Neural progenitor cell (in vitro differentiated cells): ENCODE measurements at regions not wholly inside any gene's neighbourhood (a gene's known extent, or its start where the extent isn't known, plus 50 kb on each side); places are given as distances from the start of the nearest gene placed in this dataset.

Source experiments
- DNase-seq: peaks from one replicate; pipeline ENCODE4 v3.0.0-alpha.2; 2016; ENCODE audit warnings: low spot score
- H2AFZ ChIP-seq: fragments of 200-600 bp; sonication (generic); replicated peaks from 2 replicates; pipeline ENCODE4 v1.6.1; 2016; ENCODE audit warnings: antibody characterized with exemption
- H3F3A ChIP-seq: fragments of 200-600 bp; sonication (generic); 2 replicates; pipeline ENCODE4 v1.6.1; 2016; ENCODE audit warnings: antibody characterized with exemption, low read depth
- H3K27ac ChIP-seq: fragments of 200-600 bp; sonication (generic); 2 replicates; pipeline ENCODE4 v1.5.1; 2016; ENCODE audit warnings: mild to moderate bottlenecking
- H3K27me3 ChIP-seq: fragments of 200-600 bp; sonication (generic); 2 replicates; pipeline ENCODE4 v1.6.1; 2016; ENCODE audit warnings: mild to moderate bottlenecking, moderate library complexity
- H3K36me3 ChIP-seq: fragments of 200-600 bp; sonication (generic); 2 replicates; pipeline ENCODE4 v1.5.1; 2016
- H3K4me1 ChIP-seq: fragments of 200-600 bp; sonication (generic); 2 replicates; pipeline ENCODE4 v1.6.1; 2016; ENCODE audit warnings: mixed run types
- H3K4me2 ChIP-seq: fragments of 200-600 bp; sonication (generic); 2 replicates; pipeline ENCODE4 v1.6.1; 2016
- H3K4me3 ChIP-seq: fragments of 200-600 bp; sonication (generic); 2 replicates; pipeline ENCODE4 v1.5.1; 2016
- H3K79me2 ChIP-seq: fragments of 200-600 bp; sonication (generic); 2 replicates; pipeline ENCODE4 v1.6.1; 2016; ENCODE audit warnings: low read depth
- H3K9ac ChIP-seq: fragments of 200-600 bp; sonication (generic); 2 replicates; pipeline ENCODE4 v1.6.1; 2016
- H3K9me3 ChIP-seq: fragments of 200-600 bp; sonication (generic); 2 replicates; pipeline ENCODE4 v1.5.1; 2016; ENCODE audit warnings: low read depth
- H4K20me1 ChIP-seq: fragments of 200-600 bp; sonication (generic); 2 replicates; pipeline ENCODE4 v1.6.1; 2016; ENCODE audit warnings: low read depth
- H3K27ac Mint-ChIP-seq: 3 replicates; pipeline ENCODE4 v1.8.0; 2021; ENCODE audit warnings: mixed read lengths
- H3K27me3 Mint-ChIP-seq: 2 replicates; pipeline ENCODE4 v1.8.0; 2022; ENCODE audit warnings: low read depth, mild to moderate bottlenecking, inconsistent platforms, moderate library complexity, mixed read lengths; ENCODE audit not compliant: insufficient read depth
- H3K36me3 Mint-ChIP-seq: 3 replicates; pipeline ENCODE4 v1.8.0; 2021; ENCODE audit warnings: mixed read lengths
- H3K4me1 Mint-ChIP-seq: 3 replicates; pipeline ENCODE4 v1.8.0; 2021; ENCODE audit warnings: mixed read lengths
- H3K4me3 Mint-ChIP-seq: 3 replicates; pipeline ENCODE4 v1.8.0; 2021; ENCODE audit warnings: mild to moderate bottlenecking, moderate library complexity, mixed read lengths
- H3K9me3 Mint-ChIP-seq: 3 replicates; pipeline ENCODE4 v1.8.0; 2020; ENCODE audit warnings: mixed read lengths
- CTCF ChIP-seq: fragments of 200-600 bp; sonication (generic); IDR thresholded peaks from 2 replicates; pipeline ENCODE4 v1.5.1; 2017; ENCODE audit warnings: antibody characterized with exemption, mild to moderate bottlenecking
- EZH2 ChIP-seq: fragments of 200-600 bp; sonication (generic); IDR thresholded peaks from 2 replicates; pipeline ENCODE4 v1.6.1; 2017; ENCODE audit warnings: antibody characterized with exemption, mild to moderate bottlenecking, moderate library complexity
- EZH2phosphoT487 ChIP-seq: fragments of 200-600 bp; sonication (generic); IDR thresholded peaks from 2 replicates; pipeline ENCODE4 v1.6.1; 2017; ENCODE audit warnings: antibody characterized with exemption

GRCh38 chr16:62872339-62872738 lies 836.1 kb upstream of the CDH8 start:
- no peaks in the 10 kb centered on the region for H3K36me3 Mint-ChIP-seq
- H3K4me1 Mint-ChIP-seq: peaks cover 2% of the 10 kb centered on the region
- Histone ChIP-seq H3K4me2 (no peak overlapping the region), H3F3A (no peaks in the 10 kb centered on the region), H3K4me3 (no peak overlapping the region), H3K27ac (no peak overlapping the region), H4K20me1 (no peaks in the 10 kb centered on the region), H2AFZ (no peak overlapping the region), H3K9me3 (no peaks in the 10 kb centered on the region), H3K27me3 (no peaks in the 10 kb centered on the region), H3K9ac (no peak overlapping the region), H3K79me2 (no peaks in the 10 kb centered on the region), H3K36me3 (no peaks in the 10 kb centered on the region), H3K4me1 (no peaks in the 10 kb centered on the region)
- no peak for TF ChIP-seq EZH2phosphoT487
- no peak for TF ChIP-seq EZH2
- no peak for TF ChIP-seq CTCF
- no peaks in the 10 kb centered on the region for H3K9me3 Mint-ChIP-seq
- H3K27ac Mint-ChIP-seq: no peak overlapping the region
- no peak overlapping the region for H3K4me3 Mint-ChIP-seq
- no peak for DNase-seq
- H3K27me3 Mint-ChIP-seq: no peaks in the 10 kb centered on the region

DNA sequence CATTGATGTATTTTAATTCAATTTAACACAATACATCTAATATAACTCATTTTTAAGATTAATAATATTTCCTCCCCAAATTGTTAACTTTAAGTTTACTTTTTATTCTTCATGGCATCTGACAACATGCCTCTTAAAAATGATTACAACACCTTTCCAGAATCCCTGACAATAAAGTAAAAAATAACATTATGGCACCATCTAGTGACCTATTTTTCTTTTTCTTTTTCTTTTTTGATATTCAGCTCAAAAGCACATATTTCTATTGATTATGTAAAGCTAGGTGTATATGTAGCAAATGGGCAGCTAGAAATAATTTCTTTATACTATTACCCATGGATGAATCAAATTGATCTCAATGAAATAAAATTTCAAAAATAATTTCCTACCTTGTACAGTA lies 834.3 kb upstream of the CDH8 start:
- H3K27me3 Mint-ChIP-seq: no peaks in the 10 kb centered on the region
- no peaks in the 10 kb centered on the region for H3K9me3 ChIP-seq

GRCh38 chr16:62869837-62870236 lies 833.6 kb upstream of the CDH8 start:
- no peaks in the 10 kb centered on the region for H3K27me3 ChIP-seq
- H3K36me3 ChIP-seq: no peaks in the 10 kb centered on the region
- no peak overlapping the region for H3K9ac ChIP-seq
- H4K20me1 ChIP-seq: no peaks in the 10 kb centered on the region
- H3K27me3 Mint-ChIP-seq: no peaks in the 10 kb centered on the region
- peaks cover 3% of the 10 kb centered on the region for H3K9me3 Mint-ChIP-seq
- no peaks in the 10 kb centered on the region for H3K79me2 ChIP-seq
- no peak overlapping the region for H3K4me3 ChIP-seq
- no peak overlapping the region for H3K4me3 Mint-ChIP-seq
- H3F3A ChIP-seq: no peaks in the 10 kb centered on the region
- H3K4me2 ChIP-seq: no peak overlapping the region
- H2AFZ ChIP-seq: peak overlapping the region; percentile 44
- no peak overlapping the region for H3K27ac ChIP-seq
- H3K27ac Mint-ChIP-seq: no peak overlapping the region
- peaks cover 2% of the 10 kb centered on the region for H3K36me3 Mint-ChIP-seq
- no peak for DNase-seq
- TF ChIP-seq EZH2: no peak
- TF ChIP-seq EZH2phosphoT487: no peak
- TF ChIP-seq CTCF: no peak
- no peaks in the 10 kb centered on the region for H3K9me3 ChIP-seq
- peaks cover under 1% of the 10 kb centered on the region for H3K4me1 Mint-ChIP-seq
- H3K4me1 ChIP-seq: no peaks in the 10 kb centered on the region

More for the DNA sequence above, 834.3 kb upstream of the CDH8 start:
- Histone ChIP-seq H3K27me3 (no peaks in the 10 kb centered on the region), H3K9ac (no peak overlapping the region), H4K20me1 (no peaks in the 10 kb centered on the region), H3K79me2 (no peaks in the 10 kb centered on the region), H3K36me3 (no peaks in the 10 kb centered on the region), H3F3A (no peaks in the 10 kb centered on the region), H3K4me2 (no peak overlapping the region), H2AFZ (no peak overlapping the region), H3K4me3 (no peak overlapping the region), H3K4me1 (no peaks in the 10 kb centered on the region), H3K27ac (no peak overlapping the region)
- Mint-ChIP-seq H3K27ac (no peak overlapping the region), H3K9me3 (peaks cover 3% of the 10 kb centered on the region), H3K4me1 (peaks cover 2% of the 10 kb centered on the region), H3K4me3 (no peak overlapping the region), H3K36me3 (peaks cover 2% of the 10 kb centered on the region)
- DNase-seq: no peak
- TF ChIP-seq EZH2phosphoT487 (no peak), EZH2 (no peak), CTCF (peak; percentile 28)
